Fibroblast of skin of abdomen (primary cell): ENCODE measurements at regions not wholly inside any gene's neighbourhood (a gene's known extent, or its start where the extent isn't known, plus 50 kb on each side); places are given as distances from the start of the nearest gene placed in this dataset.
"Not testable (repeated sequence)": the region's sequence is repeated elsewhere in the genome, so short reads cannot be mapped to it uniquely, and the experiment has no call there.

Experiments used
- DNase-seq: peaks from one replicate; pipeline ENCODE4 v3.0.0-alpha.2; 2013

- no peak for DNase-seq
Measured at GRCh38 chr3:74039105-74039504, 414.4 kb upstream of the PDZRN3 start.

GRCh38 chr3:74036568-74036967, 411.8 kb upstream of the PDZRN3 start:
- no peak for DNase-seq

- no peak for DNase-seq
Measured at GRCh38 chr3:74036102-74036501, 411.4 kb upstream of the PDZRN3 start.

GRCh38 chr3:74033806-74034205, 409.1 kb upstream of the PDZRN3 start:
- no peak for DNase-seq

GRCh38 chr3:74033381-74033780, 408.6 kb upstream of the PDZRN3 start:
- no peak for DNase-seq

- DNase-seq = peak; percentile 5
Measured at GRCh38 chr3:74027121-74027520, 402.4 kb upstream of the PDZRN3 start.

- no peak for DNase-seq
Measured at GRCh38 chr3:74023395-74023794, 398.7 kb upstream of the PDZRN3 start.

- DNase-seq = no peak
Measured at GRCh38 chr3:74021449-74021848, 396.7 kb upstream of the PDZRN3 start.

- DNase-seq = no peak
Measured at GRCh38 chr3:74009961-74010844, 385.5 kb upstream of the PDZRN3 start.

- DNase-seq = no peak
Measured at GRCh38 chr3:74004386-74004785, 379.6 kb upstream of the PDZRN3 start.

GRCh38 chr3:74003734-74004133, 379.0 kb upstream of the PDZRN3 start:
- no peak for DNase-seq

- DNase-seq = peak; percentile 50
Measured at GRCh38 chr3:74001436-74001835, 376.7 kb upstream of the PDZRN3 start.

GRCh38 chr3:74000725-74001124, 376.0 kb upstream of the PDZRN3 start:
- peak; percentile 73 for DNase-seq

GRCh38 chr3:73999501-73999900, 374.8 kb upstream of the PDZRN3 start:
- DNase-seq = peak; percentile 15

- not testable (repeated sequence) for DNase-seq
Measured at GRCh38 chr3:73990691-73991090, 365.9 kb upstream of the PDZRN3 start.

GRCh38 chr3:73966733-73967132, 342.0 kb upstream of the PDZRN3 start:
- DNase-seq = peak; percentile 35

- no peak for DNase-seq
Measured at GRCh38 chr3:73964818-73965217, 340.1 kb upstream of the PDZRN3 start.

GRCh38 chr3:73955494-73956070, 330.8 kb upstream of the PDZRN3 start:
- DNase-seq = no peak

GRCh38 chr3:73954506-73954905, 329.8 kb upstream of the PDZRN3 start:
- DNase-seq = peak; percentile 21

- no peak for DNase-seq
Measured at GRCh38 chr3:73952781-73953180, 328.0 kb upstream of the PDZRN3 start.

GRCh38 chr3:73950865-73951558, 326.3 kb upstream of the PDZRN3 start:
- no peak for DNase-seq

- DNase-seq = no peak
Measured at GRCh38 chr3:73945541-73945940, 320.8 kb upstream of the PDZRN3 start.

GRCh38 chr3:73939985-73940384, 315.2 kb upstream of the PDZRN3 start:
- no peak for DNase-seq

GRCh38 chr3:73933585-73933984, 308.8 kb upstream of the PDZRN3 start:
- no peak for DNase-seq
